Stimulated activated CD4-positive, alpha-beta T cell treated with anti-CD3 and anti-CD28 coated beads, Interleukin-12 subunit alpha, Interleukin-12 subunit beta, amount 100 ng/mL, for 24 hours (primary cell): ENCODE measurements at regions not wholly inside any gene's neighbourhood (a gene's known extent, or its start where the extent isn't known, plus 50 kb on each side); places are given as distances from the start of the nearest gene placed in this dataset.
A peak's percentile ranks its signal among the peaks of the same experiment; 100 is the strongest.
"Not testable (repeated sequence)": the region's sequence is repeated elsewhere in the genome, so short reads cannot be mapped to it uniquely, and the experiment has no call there.

ENCODE experiments used
- DNase-seq, 2 experiments: peaks; one replicate each; pipeline ENCODE4 v3.0.0-alpha.2; 2020; ENCODE audit warnings: low read depth in 2 of 2

GRCh38 chr4:53959343-53960120 is 104.9 kb downstream of the CHIC2 start:
- no peak for DNase-seq

GRCh38 chr4:53956454-53956853 is 108.0 kb downstream of the CHIC2 start:
- no peak for DNase-seq

GRCh38 chr4:53956053-53956452 is 108.4 kb downstream of the CHIC2 start:
- DNase-seq, result no peak

GRCh38 chr4:53951414-53951813 is 113.0 kb downstream of the CHIC2 start:
- DNase-seq, result no peak

- DNase-seq, result no peak
Observed at GRCh38 chr4:53943345-53944085, 120.9 kb downstream of the CHIC2 start.

GRCh38 chr4:53942712-53943111 is 121.7 kb downstream of the CHIC2 start:
- DNase-seq, result no peak

GRCh38 chr4:53941331-53941730 is 123.1 kb downstream of the CHIC2 start:
- no peak for DNase-seq

GRCh38 chr4:53939892-53940291 is 124.5 kb downstream of the CHIC2 start:
- not testable (repeated sequence) for DNase-seq

GRCh38 chr4:53937918-53938317 is 126.5 kb downstream of the CHIC2 start:
- DNase-seq, result no peak

- no peak for DNase-seq
Observed at GRCh38 chr4:53937327-53937726, 127.1 kb downstream of the CHIC2 start.

GRCh38 chr4:53935780-53936179 is 128.6 kb downstream of the CHIC2 start:
- DNase-seq, result no peak

- no peak for DNase-seq
Observed at GRCh38 chr4:53932796-53933610, 131.4 kb downstream of the CHIC2 start.

GRCh38 chr4:53931461-53931961 is 132.9 kb downstream of the CHIC2 start:
- no peak for DNase-seq

GRCh38 chr4:53929955-53930798 is 134.2 kb downstream of the CHIC2 start:
- peak; percentile 23 to 47 for DNase-seq

- DNase-seq, result no peak
Observed at GRCh38 chr4:53929311-53929710, 135.1 kb downstream of the CHIC2 start.

GRCh38 chr4:53928825-53929224 is 135.6 kb downstream of the CHIC2 start:
- no peak for DNase-seq

GRCh38 chr4:53925050-53925605 is 139.3 kb downstream of the CHIC2 start:
- no peak for DNase-seq

- DNase-seq, result no peak
Observed at GRCh38 chr4:53924333-53925049, 139.9 kb downstream of the CHIC2 start.

GRCh38 chr4:53923921-53924320 is 140.5 kb downstream of the CHIC2 start:
- no peak for DNase-seq

GRCh38 chr4:53921856-53922255 is 142.5 kb downstream of the CHIC2 start:
- DNase-seq, result no peak
